Endothelial cell of umbilical vein (primary cell): ENCODE measurements at regions not wholly inside any gene's neighbourhood (a gene's known extent, or its start where the extent isn't known, plus 50 kb on each side); places are given as distances from the start of the nearest gene placed in this dataset.

Source experiments
- BruUV-seq: library from RNA; stranded (reverse); fragments of 400-500 nt; replicated peaks from 2 replicates; lab custom pipeline; 2021; lab: Mats Ljungman, UMichigan
- CTCF ChIA-PET: fragments of 300-600, 350-600 bp; sonication (Branson Sonifier 250); formaldehyde crosslinking; loops from one replicate; lab custom pipeline; 2021; ENCODE audit warnings: antibody characterized with exemption, inconsistent platforms; lab: Charles Lee
- POLR2A ChIA-PET: fragments of 300-600, 350-600 bp; sonication (Branson Sonifier 250); formaldehyde crosslinking; loops from one replicate; lab custom pipeline; 2021; ENCODE audit warnings: antibody characterized with exemption, inconsistent platforms; lab: Charles Lee
- DNase-seq: peaks from one replicate; pipeline ENCODE4 v3.0.0-alpha.2; 2011; ENCODE audit warnings: low read depth, low spot score
- FAIRE-seq: peaks from 2 replicates; lab custom pipeline; 2011; peaks lifted over from hg19 to GRCh38; lab: Jason Lieb, UNC
- H2AFZ ChIP-seq: 2 replicates; pipeline ENCODE4 v1.6.0; 2012; ENCODE audit warnings: low read depth, low read length, control low read depth, inconsistent platforms
- H3K27ac ChIP-seq: 2 replicates; pipeline ENCODE4 v1.5.1; 2011; ENCODE audit warnings: low read depth, mild to moderate bottlenecking, control low read depth, low read length, moderate library complexity; ENCODE audit not compliant: insufficient read depth
- H3K27me3 ChIP-seq, 2 experiments: 2 replicates each; pipeline versions ENCODE4 v1.6.0 to v1.6.1; 2011; ENCODE audit warnings: low read length in 2 of 2, mixed read lengths in 1 of 2; ENCODE audit not compliant: control insufficient read depth in 2 of 2, insufficient read depth in 2 of 2
- H3K36me3 ChIP-seq, 2 experiments: 2 replicates in 1 of 2; 3 replicates in 1 of 2; pipeline ENCODE4 v1.5.1; 2011; ENCODE audit warnings: low read length in 2 of 2, mild to moderate bottlenecking in 1 of 2, moderate library complexity in 1 of 2; ENCODE audit not compliant: control insufficient read depth in 2 of 2, insufficient read depth in 2 of 2; ENCODE audit errors: extremely low read depth in 1 of 2
- H3K4me1 ChIP-seq: 3 replicates; pipeline ENCODE4 v1.5.1; 2011; ENCODE audit warnings: mild to moderate bottlenecking, low read length; ENCODE audit not compliant: control insufficient read depth, insufficient read depth; ENCODE audit errors: extremely low read depth
- H3K4me2 ChIP-seq: 2 replicates; pipeline ENCODE4 v1.6.1; 2011; ENCODE audit warnings: low read length, control low read depth, mixed read lengths; ENCODE audit not compliant: insufficient read depth
- H3K4me3 ChIP-seq, 3 experiments: fragments of 200-600 bp in 1 of 3; sonication (generic), shearing (Covaris generic) in 1 of 3; replicated peaks in 1 of 3; 2 replicates each; pipeline ENCODE4 v1.5.1; 2011 to 2016; ENCODE audit warnings: control low read depth in 3 of 3, low read length in 3 of 3, mild to moderate bottlenecking in 2 of 3, inconsistent platforms in 1 of 3, low read depth in 1 of 3, moderate library complexity in 1 of 3; ENCODE audit not compliant: insufficient read depth in 1 of 3
- H3K79me2 ChIP-seq: 2 replicates; pipeline ENCODE4 v1.6.0; 2012; ENCODE audit warnings: low read length, inconsistent platforms; ENCODE audit not compliant: control insufficient read depth, insufficient read depth
- H3K9ac ChIP-seq: replicated peaks from 2 replicates; pipeline ENCODE3; 2011; ENCODE audit warnings: low read length, control low read depth; ENCODE audit not compliant: insufficient read depth; ENCODE audit errors: extremely low read depth
- H3K9me1 ChIP-seq: replicated peaks from 3 replicates; pipeline ENCODE4 v1.6.0; 2011; ENCODE audit warnings: mild to moderate bottlenecking, low read length; ENCODE audit not compliant: control insufficient read depth, insufficient read depth; ENCODE audit errors: extremely low read depth
- H3K9me3 ChIP-seq: replicated peaks from 2 replicates; pipeline ENCODE4 v1.5.1; 2012; ENCODE audit warnings: low read length, inconsistent platforms; ENCODE audit not compliant: control insufficient read depth, insufficient read depth
- H4K20me1 ChIP-seq: replicated peaks from 2 replicates; pipeline ENCODE3; 2011; ENCODE audit warnings: mild to moderate bottlenecking, low read length; ENCODE audit not compliant: control insufficient read depth, insufficient read depth; ENCODE audit errors: extremely low read depth
- EZH2 ChIP-seq: IDR thresholded peaks from 2 replicates; pipeline ENCODE4 v1.6.1; 2012; ENCODE audit warnings: borderline replicate concordance, low read depth, mild to moderate bottlenecking, moderate library complexity, low read length, inconsistent platforms; ENCODE audit not compliant: severe bottlenecking
- FOS ChIP-seq: IDR thresholded peaks from 2 replicates; pipeline ENCODE4 v1.6.1; 2011; ENCODE audit warnings: mild to moderate bottlenecking, low read length, moderate library complexity, borderline replicate concordance; ENCODE audit not compliant: insufficient read depth
- GATA2 ChIP-seq: IDR thresholded peaks from 2 replicates; pipeline ENCODE4 v1.7.0; 2011; ENCODE audit warnings: low read depth, mild to moderate bottlenecking, moderate library complexity, mixed read lengths, low read length; ENCODE audit not compliant: insufficient read length, insufficient read depth
- JUN ChIP-seq: IDR thresholded peaks from 2 replicates; pipeline ENCODE4 v1.6.1; 2011; ENCODE audit warnings: borderline replicate concordance, low read depth; ENCODE audit not compliant: insufficient read length, insufficient read depth
- MYC ChIP-seq: IDR thresholded peaks from one replicate; pipeline ENCODE4 v1.6.1; 2011; ENCODE audit warnings: mild to moderate bottlenecking, low read depth, low read length
- POLR2A ChIP-seq: IDR thresholded peaks from 2 replicates; pipeline ENCODE4 v1.6.1; 2012; ENCODE audit warnings: low read depth, mild to moderate bottlenecking, control low read depth, low read length
- POLR2AphosphoS5 ChIP-seq: IDR thresholded peaks from 2 replicates; pipeline ENCODE4 v1.6.1; 2012; ENCODE audit warnings: low read depth, mild to moderate bottlenecking, control low read depth, low read length, moderate library complexity; ENCODE audit not compliant: insufficient read depth
- dilution Hi-C: fragments of 300-500 bp; cut with MboI; formaldehyde crosslinking; loops from one replicate; pipeline ENCODE4 v1.15.0; 2019; ENCODE audit warnings: low sequenced_read_pairs; ENCODE audit not compliant: extremely low pct_ligation_motif_present
- intact Hi-C: fragments of 100-400 bp; cut with micrococcal nuclease; formaldehyde crosslinking; loops from one replicate; pipeline ENCODE4 v1.10.0; 2022
- TF ChIP-seq, protein P1 (sequence below), 2 donors: IDR thresholded peaks; 1 replicate in 1 of 2; 2 replicates in 1 of 2; pipeline ENCODE4 v1.5.1; 2011; ENCODE audit warnings: low read length in 2 of 2, mild to moderate bottlenecking in 2 of 2, moderate library complexity in 2 of 2, control low read depth in 1 of 2, inconsistent platforms in 1 of 2, low read depth in 1 of 2; ENCODE audit not compliant: insufficient read depth in 1 of 2; ENCODE audit errors: extremely low read depth in 1 of 2
- TF ChIP-seq, protein P2 (sequence below): IDR thresholded peaks from 2 replicates; pipeline ENCODE4 v1.6.1; 2011; ENCODE audit not compliant: insufficient read depth, insufficient read length

DNA sequence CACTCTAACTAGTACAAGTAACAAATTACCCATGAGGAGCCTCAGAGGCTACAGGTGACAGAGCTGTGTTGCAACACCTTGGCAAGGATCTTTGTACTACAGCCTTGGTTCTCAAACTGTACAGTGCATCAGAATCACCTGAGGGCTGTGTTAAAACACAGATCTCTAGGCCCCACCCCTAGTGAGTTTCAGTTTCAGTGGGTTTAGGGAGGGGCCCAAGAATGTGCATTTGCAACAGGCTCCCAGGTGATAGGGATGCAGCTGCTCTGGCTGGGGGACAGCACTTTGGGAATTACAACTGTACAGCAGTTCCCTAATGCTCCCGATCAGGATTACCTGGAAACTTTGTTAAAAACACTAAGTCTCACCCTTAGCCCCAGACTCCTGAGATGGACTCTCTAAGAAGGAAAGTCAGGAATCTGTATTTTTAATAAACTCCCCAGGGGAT, 66.1 kb upstream of the NR2F2 start:
- Histone ChIP-seq H3K36me3 (peaks cover 0 to 2% of the 10 kb centered on the region in 2 experiments), H2AFZ (no peak overlapping the region), H3K9me1 (no peaks in the 10 kb centered on the region), H3K9ac (no peak overlapping the region), H3K9me3 (no peaks in the 10 kb centered on the region), H3K4me3 (no peak overlapping the region), H3K4me1 (peaks cover 13% of the 10 kb centered on the region), H3K4me2 (no peak overlapping the region), H3K79me2 (no peaks in the 10 kb centered on the region), H4K20me1 (no peaks in the 10 kb centered on the region), H3K27me3 (no peaks in the 10 kb centered on the region), H3K27ac (no peak overlapping the region)
- intact Hi-C loops (no loop called here), dilution Hi-C loops (no loop called here)
- BruUV-seq = no TSS peak
- TF ChIP-seq FOS = no peak
- TF ChIP-seq, protein P1, sequence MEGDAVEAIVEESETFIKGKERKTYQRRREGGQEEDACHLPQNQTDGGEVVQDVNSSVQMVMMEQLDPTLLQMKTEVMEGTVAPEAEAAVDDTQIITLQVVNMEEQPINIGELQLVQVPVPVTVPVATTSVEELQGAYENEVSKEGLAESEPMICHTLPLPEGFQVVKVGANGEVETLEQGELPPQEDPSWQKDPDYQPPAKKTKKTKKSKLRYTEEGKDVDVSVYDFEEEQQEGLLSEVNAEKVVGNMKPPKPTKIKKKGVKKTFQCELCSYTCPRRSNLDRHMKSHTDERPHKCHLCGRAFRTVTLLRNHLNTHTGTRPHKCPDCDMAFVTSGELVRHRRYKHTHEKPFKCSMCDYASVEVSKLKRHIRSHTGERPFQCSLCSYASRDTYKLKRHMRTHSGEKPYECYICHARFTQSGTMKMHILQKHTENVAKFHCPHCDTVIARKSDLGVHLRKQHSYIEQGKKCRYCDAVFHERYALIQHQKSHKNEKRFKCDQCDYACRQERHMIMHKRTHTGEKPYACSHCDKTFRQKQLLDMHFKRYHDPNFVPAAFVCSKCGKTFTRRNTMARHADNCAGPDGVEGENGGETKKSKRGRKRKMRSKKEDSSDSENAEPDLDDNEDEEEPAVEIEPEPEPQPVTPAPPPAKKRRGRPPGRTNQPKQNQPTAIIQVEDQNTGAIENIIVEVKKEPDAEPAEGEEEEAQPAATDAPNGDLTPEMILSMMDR (IDR thresholded peaks at IDR 0.05; ENCODE audit: extremely low read depth in 1 of 2, insufficient read depth in 1 of 2, low read depth in 1 of 2, low read length in 2 of 2) = no peak
- no peak for TF ChIP-seq POLR2AphosphoS5
- TF ChIP-seq, protein P2, sequence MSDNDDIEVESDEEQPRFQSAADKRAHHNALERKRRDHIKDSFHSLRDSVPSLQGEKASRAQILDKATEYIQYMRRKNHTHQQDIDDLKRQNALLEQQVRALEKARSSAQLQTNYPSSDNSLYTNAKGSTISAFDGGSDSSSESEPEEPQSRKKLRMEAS = no peak
- TF ChIP-seq MYC = no peak
- no peak for TF ChIP-seq POLR2A
- no peak for TF ChIP-seq EZH2
- TF ChIP-seq GATA2 = no peak
- no peak for TF ChIP-seq JUN
- FAIRE-seq (no peak), DNase-seq (no peak)
- POLR2A ChIA-PET = interaction anchor here (1.2 kb wide), 1 partner anchor 10 kb away, joined by 4 read pairs; no protein-coding TSS in a partner anchor
- CTCF ChIA-PET = interaction anchor here (1.5 to 1.6 kb wide), 2 partner anchors 9 to 34 kb away, joined by 3 to 6 read pairs; no protein-coding TSS in a partner anchor
